ENCODE measurements at regions not wholly inside any gene's neighbourhood (a gene's known extent, or its start where the extent isn't known, plus 50 kb on each side); places are given as distances from the start of the nearest gene placed in this dataset.

DNA sequence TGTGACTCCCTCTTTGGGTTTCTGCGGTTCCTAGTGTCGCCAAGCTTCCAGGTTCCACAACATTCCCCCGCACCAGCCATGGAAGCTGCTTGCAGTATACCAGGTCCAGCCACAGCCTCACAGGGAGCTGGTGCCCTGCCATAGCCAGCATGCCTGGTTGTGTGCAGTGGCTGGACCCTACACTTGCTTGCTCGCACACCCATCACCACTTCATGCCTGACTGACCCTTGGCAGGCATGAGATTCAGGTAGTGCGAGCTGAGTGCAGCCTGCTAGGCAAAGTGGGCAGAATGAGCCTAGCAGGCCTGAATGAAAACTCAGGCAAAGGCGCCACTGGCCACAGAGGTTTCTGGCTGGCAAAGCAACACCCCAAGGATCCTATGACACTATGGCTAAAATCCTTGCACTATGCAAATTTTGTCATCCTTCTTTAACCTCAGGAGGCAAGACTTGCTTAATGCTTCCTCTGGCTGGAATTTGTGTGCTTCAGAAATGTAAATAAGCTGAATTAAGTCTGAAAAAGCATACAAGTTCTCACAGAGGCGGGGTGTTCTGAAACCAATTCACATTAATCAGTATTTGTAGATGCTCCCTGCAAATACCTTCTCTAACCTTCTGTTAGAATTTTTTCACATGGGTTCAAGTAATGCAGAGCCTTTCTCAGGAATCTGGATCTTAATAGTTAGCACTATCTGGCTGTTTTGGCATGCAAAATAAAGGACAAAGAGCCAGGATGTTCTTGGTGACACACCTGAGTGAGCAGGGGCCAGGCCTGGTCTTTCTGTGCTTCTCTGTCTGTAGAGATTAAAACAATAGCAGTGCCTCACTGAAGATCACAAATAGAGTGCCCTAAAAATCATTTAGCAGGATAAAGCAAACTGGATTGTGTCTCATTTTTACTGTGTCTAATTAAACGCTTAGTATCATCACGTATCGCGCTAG is 256.9 kb downstream of the GPATCH2 start:
- TF ChIP-seq RAD21 (IDR thresholded peaks at IDR 0.05; ENCODE audit: low read depth) (no peak), TAF1 (IDR thresholded peaks at IDR 0.05; ENCODE audit: low read depth) (no peak), ZBTB7A (IDR thresholded peaks at IDR 0.05; ENCODE audit: low read depth) (no peak), CREB1 (IDR thresholded peaks at IDR 0.05; ENCODE audit: low read depth) (no peak), TCF12 (IDR thresholded peaks at IDR 0.05; ENCODE audit: low read depth) (no peak), YY1 (IDR thresholded peaks at IDR 0.05; ENCODE audit: low read depth) (no peak), TEAD4 (IDR thresholded peaks at IDR 0.05) (no peak), EP300 (IDR thresholded peaks at IDR 0.05; ENCODE audit: borderline replicate concordance) (no peak), EGR1 (IDR thresholded peaks at IDR 0.05) (no peak), NFIC (IDR thresholded peaks at IDR 0.05) (no peak)
- TF ChIP-seq, protein P1, sequence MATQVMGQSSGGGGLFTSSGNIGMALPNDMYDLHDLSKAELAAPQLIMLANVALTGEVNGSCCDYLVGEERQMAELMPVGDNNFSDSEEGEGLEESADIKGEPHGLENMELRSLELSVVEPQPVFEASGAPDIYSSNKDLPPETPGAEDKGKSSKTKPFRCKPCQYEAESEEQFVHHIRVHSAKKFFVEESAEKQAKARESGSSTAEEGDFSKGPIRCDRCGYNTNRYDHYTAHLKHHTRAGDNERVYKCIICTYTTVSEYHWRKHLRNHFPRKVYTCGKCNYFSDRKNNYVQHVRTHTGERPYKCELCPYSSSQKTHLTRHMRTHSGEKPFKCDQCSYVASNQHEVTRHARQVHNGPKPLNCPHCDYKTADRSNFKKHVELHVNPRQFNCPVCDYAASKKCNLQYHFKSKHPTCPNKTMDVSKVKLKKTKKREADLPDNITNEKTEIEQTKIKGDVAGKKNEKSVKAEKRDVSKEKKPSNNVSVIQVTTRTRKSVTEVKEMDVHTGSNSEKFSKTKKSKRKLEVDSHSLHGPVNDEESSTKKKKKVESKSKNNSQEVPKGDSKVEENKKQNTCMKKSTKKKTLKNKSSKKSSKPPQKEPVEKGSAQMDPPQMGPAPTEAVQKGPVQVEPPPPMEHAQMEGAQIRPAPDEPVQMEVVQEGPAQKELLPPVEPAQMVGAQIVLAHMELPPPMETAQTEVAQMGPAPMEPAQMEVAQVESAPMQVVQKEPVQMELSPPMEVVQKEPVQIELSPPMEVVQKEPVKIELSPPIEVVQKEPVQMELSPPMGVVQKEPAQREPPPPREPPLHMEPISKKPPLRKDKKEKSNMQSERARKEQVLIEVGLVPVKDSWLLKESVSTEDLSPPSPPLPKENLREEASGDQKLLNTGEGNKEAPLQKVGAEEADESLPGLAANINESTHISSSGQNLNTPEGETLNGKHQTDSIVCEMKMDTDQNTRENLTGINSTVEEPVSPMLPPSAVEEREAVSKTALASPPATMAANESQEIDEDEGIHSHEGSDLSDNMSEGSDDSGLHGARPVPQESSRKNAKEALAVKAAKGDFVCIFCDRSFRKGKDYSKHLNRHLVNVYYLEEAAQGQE (IDR thresholded peaks at IDR 0.05; ENCODE audit: low read depth): no peak
- TF ChIP-seq, protein P2, sequence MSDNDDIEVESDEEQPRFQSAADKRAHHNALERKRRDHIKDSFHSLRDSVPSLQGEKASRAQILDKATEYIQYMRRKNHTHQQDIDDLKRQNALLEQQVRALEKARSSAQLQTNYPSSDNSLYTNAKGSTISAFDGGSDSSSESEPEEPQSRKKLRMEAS (IDR thresholded peaks at IDR 0.05): no peak
- TF ChIP-seq, protein P3, sequence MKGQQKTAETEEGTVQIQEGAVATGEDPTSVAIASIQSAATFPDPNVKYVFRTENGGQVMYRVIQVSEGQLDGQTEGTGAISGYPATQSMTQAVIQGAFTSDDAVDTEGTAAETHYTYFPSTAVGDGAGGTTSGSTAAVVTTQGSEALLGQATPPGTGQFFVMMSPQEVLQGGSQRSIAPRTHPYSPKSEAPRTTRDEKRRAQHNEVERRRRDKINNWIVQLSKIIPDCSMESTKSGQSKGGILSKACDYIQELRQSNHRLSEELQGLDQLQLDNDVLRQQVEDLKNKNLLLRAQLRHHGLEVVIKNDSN (IDR thresholded peaks at IDR 0.05): no peak
